HL-60 (cell line): ENCODE measurements at regions not wholly inside any gene's neighbourhood (a gene's known extent, or its start where the extent isn't known, plus 50 kb on each side); places are given as distances from the start of the nearest gene placed in this dataset.

Experiments used
- GABPA ChIP-seq: IDR thresholded peaks from 2 replicates; pipeline ENCODE4 v1.6.1; 2012; ENCODE audit warnings: low read depth
- POLR2AphosphoS5 ChIP-seq: IDR thresholded peaks from 2 replicates; pipeline ENCODE4 v1.6.1; 2012; ENCODE audit warnings: low read depth
- SPI1 ChIP-seq: IDR thresholded peaks from 2 replicates; pipeline ENCODE4 v1.6.1; 2012; ENCODE audit warnings: low read depth, mild to moderate bottlenecking, borderline replicate concordance
- TF ChIP-seq, protein P1 (sequence below): IDR thresholded peaks from one replicate; pipeline ENCODE4 v1.5.1; 2011; ENCODE audit warnings: low read length, control low read depth, inconsistent platforms; ENCODE audit not compliant: insufficient read depth
- TF ChIP-seq, protein P2 (sequence below): IDR thresholded peaks from 2 replicates; pipeline ENCODE4 v1.6.1; 2012; ENCODE audit warnings: low read depth; ENCODE audit not compliant: insufficient replicate concordance

DNA sequence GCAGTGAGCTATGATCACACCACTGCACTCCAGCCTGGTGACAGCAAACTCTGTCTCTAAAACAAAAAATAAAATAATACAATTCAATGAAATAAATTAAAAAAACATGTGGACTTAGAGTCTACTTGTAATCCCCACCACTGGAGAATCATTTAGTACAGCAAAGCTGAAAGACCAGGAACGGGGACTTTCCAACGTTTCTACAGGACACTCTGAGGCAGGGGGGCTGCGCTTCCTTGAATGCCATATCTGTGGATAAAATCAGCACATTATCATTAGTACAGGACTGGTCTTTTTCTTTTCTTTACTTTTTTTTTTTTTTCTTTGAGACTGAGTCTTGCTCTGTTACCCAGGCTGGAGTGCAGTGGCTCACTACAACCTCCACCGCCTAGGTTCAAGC, 124.8 kb downstream of the MXRA5 start:
- TF ChIP-seq, protein P1, sequence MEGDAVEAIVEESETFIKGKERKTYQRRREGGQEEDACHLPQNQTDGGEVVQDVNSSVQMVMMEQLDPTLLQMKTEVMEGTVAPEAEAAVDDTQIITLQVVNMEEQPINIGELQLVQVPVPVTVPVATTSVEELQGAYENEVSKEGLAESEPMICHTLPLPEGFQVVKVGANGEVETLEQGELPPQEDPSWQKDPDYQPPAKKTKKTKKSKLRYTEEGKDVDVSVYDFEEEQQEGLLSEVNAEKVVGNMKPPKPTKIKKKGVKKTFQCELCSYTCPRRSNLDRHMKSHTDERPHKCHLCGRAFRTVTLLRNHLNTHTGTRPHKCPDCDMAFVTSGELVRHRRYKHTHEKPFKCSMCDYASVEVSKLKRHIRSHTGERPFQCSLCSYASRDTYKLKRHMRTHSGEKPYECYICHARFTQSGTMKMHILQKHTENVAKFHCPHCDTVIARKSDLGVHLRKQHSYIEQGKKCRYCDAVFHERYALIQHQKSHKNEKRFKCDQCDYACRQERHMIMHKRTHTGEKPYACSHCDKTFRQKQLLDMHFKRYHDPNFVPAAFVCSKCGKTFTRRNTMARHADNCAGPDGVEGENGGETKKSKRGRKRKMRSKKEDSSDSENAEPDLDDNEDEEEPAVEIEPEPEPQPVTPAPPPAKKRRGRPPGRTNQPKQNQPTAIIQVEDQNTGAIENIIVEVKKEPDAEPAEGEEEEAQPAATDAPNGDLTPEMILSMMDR: no peak
- TF ChIP-seq POLR2AphosphoS5 (no peak), SPI1 (no peak), GABPA (no peak)
- TF ChIP-seq, protein P2, sequence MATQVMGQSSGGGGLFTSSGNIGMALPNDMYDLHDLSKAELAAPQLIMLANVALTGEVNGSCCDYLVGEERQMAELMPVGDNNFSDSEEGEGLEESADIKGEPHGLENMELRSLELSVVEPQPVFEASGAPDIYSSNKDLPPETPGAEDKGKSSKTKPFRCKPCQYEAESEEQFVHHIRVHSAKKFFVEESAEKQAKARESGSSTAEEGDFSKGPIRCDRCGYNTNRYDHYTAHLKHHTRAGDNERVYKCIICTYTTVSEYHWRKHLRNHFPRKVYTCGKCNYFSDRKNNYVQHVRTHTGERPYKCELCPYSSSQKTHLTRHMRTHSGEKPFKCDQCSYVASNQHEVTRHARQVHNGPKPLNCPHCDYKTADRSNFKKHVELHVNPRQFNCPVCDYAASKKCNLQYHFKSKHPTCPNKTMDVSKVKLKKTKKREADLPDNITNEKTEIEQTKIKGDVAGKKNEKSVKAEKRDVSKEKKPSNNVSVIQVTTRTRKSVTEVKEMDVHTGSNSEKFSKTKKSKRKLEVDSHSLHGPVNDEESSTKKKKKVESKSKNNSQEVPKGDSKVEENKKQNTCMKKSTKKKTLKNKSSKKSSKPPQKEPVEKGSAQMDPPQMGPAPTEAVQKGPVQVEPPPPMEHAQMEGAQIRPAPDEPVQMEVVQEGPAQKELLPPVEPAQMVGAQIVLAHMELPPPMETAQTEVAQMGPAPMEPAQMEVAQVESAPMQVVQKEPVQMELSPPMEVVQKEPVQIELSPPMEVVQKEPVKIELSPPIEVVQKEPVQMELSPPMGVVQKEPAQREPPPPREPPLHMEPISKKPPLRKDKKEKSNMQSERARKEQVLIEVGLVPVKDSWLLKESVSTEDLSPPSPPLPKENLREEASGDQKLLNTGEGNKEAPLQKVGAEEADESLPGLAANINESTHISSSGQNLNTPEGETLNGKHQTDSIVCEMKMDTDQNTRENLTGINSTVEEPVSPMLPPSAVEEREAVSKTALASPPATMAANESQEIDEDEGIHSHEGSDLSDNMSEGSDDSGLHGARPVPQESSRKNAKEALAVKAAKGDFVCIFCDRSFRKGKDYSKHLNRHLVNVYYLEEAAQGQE: no peak
